ENCODE measurements at regions not wholly inside any gene's neighbourhood (a gene's known extent, or its start where the extent isn't known, plus 50 kb on each side); places are given as distances from the start of the nearest gene placed in this dataset.

DNA sequence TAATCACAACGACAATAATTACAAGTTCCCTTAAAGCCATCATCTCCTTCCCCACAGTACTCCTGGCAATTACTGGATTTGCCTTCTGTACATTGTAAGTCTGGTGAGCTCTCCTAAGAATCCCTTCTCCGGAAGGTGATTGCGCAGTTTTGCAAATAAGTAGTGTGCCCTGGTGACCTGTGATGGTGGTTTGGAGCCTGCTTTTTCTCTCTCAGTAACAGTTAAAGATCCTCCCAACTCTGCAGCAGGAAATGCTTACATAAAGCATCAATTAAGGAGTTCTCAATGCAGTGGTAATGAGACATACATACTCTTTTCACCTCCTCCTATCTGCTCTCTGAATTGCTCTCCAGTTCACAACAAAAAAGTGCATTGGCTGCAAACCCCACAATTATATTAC, 159.7 kb downstream of the SH2D1A start:
- no peak for TF ChIP-seq POLR2A (IDR thresholded peaks at IDR 0.05)
- TF ChIP-seq, protein P1, sequence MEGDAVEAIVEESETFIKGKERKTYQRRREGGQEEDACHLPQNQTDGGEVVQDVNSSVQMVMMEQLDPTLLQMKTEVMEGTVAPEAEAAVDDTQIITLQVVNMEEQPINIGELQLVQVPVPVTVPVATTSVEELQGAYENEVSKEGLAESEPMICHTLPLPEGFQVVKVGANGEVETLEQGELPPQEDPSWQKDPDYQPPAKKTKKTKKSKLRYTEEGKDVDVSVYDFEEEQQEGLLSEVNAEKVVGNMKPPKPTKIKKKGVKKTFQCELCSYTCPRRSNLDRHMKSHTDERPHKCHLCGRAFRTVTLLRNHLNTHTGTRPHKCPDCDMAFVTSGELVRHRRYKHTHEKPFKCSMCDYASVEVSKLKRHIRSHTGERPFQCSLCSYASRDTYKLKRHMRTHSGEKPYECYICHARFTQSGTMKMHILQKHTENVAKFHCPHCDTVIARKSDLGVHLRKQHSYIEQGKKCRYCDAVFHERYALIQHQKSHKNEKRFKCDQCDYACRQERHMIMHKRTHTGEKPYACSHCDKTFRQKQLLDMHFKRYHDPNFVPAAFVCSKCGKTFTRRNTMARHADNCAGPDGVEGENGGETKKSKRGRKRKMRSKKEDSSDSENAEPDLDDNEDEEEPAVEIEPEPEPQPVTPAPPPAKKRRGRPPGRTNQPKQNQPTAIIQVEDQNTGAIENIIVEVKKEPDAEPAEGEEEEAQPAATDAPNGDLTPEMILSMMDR (IDR thresholded peaks at IDR 0.05): no peak
